ENCODE measurements at regions not wholly inside any gene's neighbourhood (a gene's known extent, or its start where the extent isn't known, plus 50 kb on each side); places are given as distances from the start of the nearest gene placed in this dataset.

- ATAC-seq (ENCODE audit: low FRiP score): no peak
- Histone ChIP-seq H3K4me1 (ENCODE audit: control insufficient read depth in 1 of 2, insufficient read depth in 2 of 2, low read length in 2 of 2) (no peaks in the 10 kb centered on the region), H3K27ac (ENCODE audit: low read depth in 1 of 2, low read length in 2 of 2) (no peak overlapping the region), H3K36me3 (ENCODE audit: control insufficient read depth in 1 of 2, insufficient read depth in 2 of 2, low read length in 1 of 2) (no peaks in the 10 kb centered on the region), H3K9me3 (ENCODE audit: control insufficient read depth, low read length) (peaks cover 13% of the 10 kb centered on the region), H3K27me3 (ENCODE audit: control insufficient read depth in 1 of 2, insufficient read depth in 2 of 2, low read length in 1 of 2) (no peaks in the 10 kb centered on the region), H3K4me3 (ENCODE audit: low read length in 2 of 2) (no peak overlapping the region)
- 71 to 74% methylated on average over 9 of the region's 9 CpGs for WGBS, 2 donors
- no peak for DNase-seq
- intact Hi-C loops (cut with DNase I): no loop called here
Measured at GRCh38 chr2:573025-573424, 104.2 kb downstream of the TMEM18 start.

- ATAC-seq (ENCODE audit: low FRiP score): no peak
Measured at GRCh38 chr2:569681-570080, 107.5 kb downstream of the TMEM18 start.

GRCh38 chr2:568639-569235, 108.5 kb downstream of the TMEM18 start:
- Histone ChIP-seq H3K4me1 (ENCODE audit: control insufficient read depth in 1 of 2, insufficient read depth in 2 of 2, low read length in 2 of 2) (no peaks in the 10 kb centered on the region), H3K9me3 (ENCODE audit: control insufficient read depth, low read length) (peaks cover 4% of the 10 kb centered on the region), H3K27me3 (ENCODE audit: control insufficient read depth in 1 of 2, insufficient read depth in 2 of 2, low read length in 1 of 2) (no peaks in the 10 kb centered on the region), H3K36me3 (ENCODE audit: control insufficient read depth in 1 of 2, insufficient read depth in 2 of 2, low read length in 1 of 2) (no peaks in the 10 kb centered on the region), H3K27ac (ENCODE audit: low read depth in 1 of 2, low read length in 2 of 2) (no peak overlapping the region), H3K4me3 (ENCODE audit: low read length in 2 of 2) (no peak overlapping the region)
- WGBS, 2 donors: 80 to 82% methylated on average over 4 of the region's 4 CpGs
- DNase-seq: no peak
- intact Hi-C loops (cut with DNase I): no loop called here
- no peak for ATAC-seq (ENCODE audit: low FRiP score)

More at GRCh38 chr2:569681-570080, 107.5 kb downstream of the TMEM18 start:
- 72 to 78% methylated on average over 3 of the region's 3 CpGs for WGBS, 2 donors
- DNase-seq: no peak
- H3K4me1 ChIP-seq (ENCODE audit: control insufficient read depth in 1 of 2, insufficient read depth in 2 of 2, low read length in 2 of 2): no peaks in the 10 kb centered on the region
- peaks cover 6% of the 10 kb centered on the region for H3K9me3 ChIP-seq (ENCODE audit: control insufficient read depth, low read length)
- H3K4me3 ChIP-seq (ENCODE audit: low read length in 2 of 2): no peak overlapping the region
- H3K27ac ChIP-seq (ENCODE audit: low read depth in 1 of 2, low read length in 2 of 2): no peak overlapping the region
- H3K36me3 ChIP-seq (ENCODE audit: control insufficient read depth in 1 of 2, insufficient read depth in 2 of 2, low read length in 1 of 2): no peaks in the 10 kb centered on the region
- intact Hi-C loops (cut with DNase I): no loop called here
- H3K27me3 ChIP-seq (ENCODE audit: control insufficient read depth in 1 of 2, insufficient read depth in 2 of 2, low read length in 1 of 2): no peaks in the 10 kb centered on the region

- no peak overlapping the region for H3K4me3 ChIP-seq (ENCODE audit: low read length in 2 of 2)
- H3K4me1 ChIP-seq (ENCODE audit: control insufficient read depth in 1 of 2, insufficient read depth in 2 of 2, low read length in 2 of 2): no peaks in the 10 kb centered on the region
- DNase-seq: peak in 1 of 2 donors; percentile 71
- intact Hi-C loops (cut with DNase I): no loop called here
- H3K27me3 ChIP-seq (ENCODE audit: control insufficient read depth in 1 of 2, insufficient read depth in 2 of 2, low read length in 1 of 2): no peaks in the 10 kb centered on the region
- peak; percentile 76 for ATAC-seq (ENCODE audit: low FRiP score)
- H3K36me3 ChIP-seq (ENCODE audit: control insufficient read depth in 1 of 2, insufficient read depth in 2 of 2, low read length in 1 of 2): no peaks in the 10 kb centered on the region
- peaks cover 2% of the 10 kb centered on the region for H3K9me3 ChIP-seq (ENCODE audit: control insufficient read depth, low read length)
- no peak overlapping the region for H3K27ac ChIP-seq (ENCODE audit: low read depth in 1 of 2, low read length in 2 of 2)
- 29 to 35% methylated on average over 27 of the region's 27 CpGs for WGBS, 2 donors
Measured at GRCh38 chr2:567865-568638, 109.2 kb downstream of the TMEM18 start.

GRCh38 chr2:567496-567864, 109.7 kb downstream of the TMEM18 start:
- intact Hi-C loops (cut with DNase I): no loop called here
- no peaks in the 10 kb centered on the region for H3K4me1 ChIP-seq (ENCODE audit: control insufficient read depth in 1 of 2, insufficient read depth in 2 of 2, low read length in 2 of 2)
- no peaks in the 10 kb centered on the region for H3K27me3 ChIP-seq (ENCODE audit: control insufficient read depth in 1 of 2, insufficient read depth in 2 of 2, low read length in 1 of 2)
- no peaks in the 10 kb centered on the region for H3K36me3 ChIP-seq (ENCODE audit: control insufficient read depth in 1 of 2, insufficient read depth in 2 of 2, low read length in 1 of 2)
- no peak for ATAC-seq (ENCODE audit: low FRiP score)
- DNase-seq: no peak
- 76 to 80% methylated on average over 9 of the region's 9 CpGs for WGBS, 2 donors
- no peak overlapping the region for H3K4me3 ChIP-seq (ENCODE audit: low read length in 2 of 2)
- H3K9me3 ChIP-seq (ENCODE audit: control insufficient read depth, low read length): no peaks in the 10 kb centered on the region
- H3K27ac ChIP-seq (ENCODE audit: low read depth in 1 of 2, low read length in 2 of 2): no peak overlapping the region

GRCh38 chr2:566379-567313, 110.6 kb downstream of the TMEM18 start:
- 89 to 90% methylated on average over 19 of the region's 19 CpGs for WGBS, 2 donors
- no peak for ATAC-seq (ENCODE audit: low FRiP score)
- DNase-seq: no peak
- Histone ChIP-seq H3K9me3 (ENCODE audit: control insufficient read depth, low read length) (no peaks in the 10 kb centered on the region), H3K36me3 (ENCODE audit: control insufficient read depth in 1 of 2, insufficient read depth in 2 of 2, low read length in 1 of 2) (no peaks in the 10 kb centered on the region), H3K4me3 (ENCODE audit: low read length in 2 of 2) (no peak overlapping the region), H3K4me1 (ENCODE audit: control insufficient read depth in 1 of 2, insufficient read depth in 2 of 2, low read length in 2 of 2) (no peaks in the 10 kb centered on the region), H3K27me3 (ENCODE audit: control insufficient read depth in 1 of 2, insufficient read depth in 2 of 2, low read length in 1 of 2) (no peaks in the 10 kb centered on the region), H3K27ac (ENCODE audit: low read depth in 1 of 2, low read length in 2 of 2) (no peak overlapping the region)
- intact Hi-C loops (cut with DNase I): no loop called here

- 89 to 93% methylated on average over 19 of the region's 19 CpGs for WGBS, 2 donors
- Histone ChIP-seq H3K27me3 (ENCODE audit: control insufficient read depth in 1 of 2, insufficient read depth in 2 of 2, low read length in 1 of 2) (no peaks in the 10 kb centered on the region), H3K9me3 (ENCODE audit: control insufficient read depth, low read length) (no peaks in the 10 kb centered on the region), H3K27ac (ENCODE audit: low read depth in 1 of 2, low read length in 2 of 2) (no peak overlapping the region), H3K4me1 (ENCODE audit: control insufficient read depth in 1 of 2, insufficient read depth in 2 of 2, low read length in 2 of 2) (no peaks in the 10 kb centered on the region), H3K4me3 (ENCODE audit: low read length in 2 of 2) (no peak overlapping the region), H3K36me3 (ENCODE audit: control insufficient read depth in 1 of 2, insufficient read depth in 2 of 2, low read length in 1 of 2) (no peaks in the 10 kb centered on the region)
- DNase-seq (no peak), ATAC-seq (ENCODE audit: low FRiP score) (no peak)
- intact Hi-C loops (cut with DNase I): no loop called here
Measured at GRCh38 chr2:564471-565181, 112.6 kb downstream of the TMEM18 start.

GRCh38 chr2:563512-563911, 113.7 kb downstream of the TMEM18 start:
- WGBS, 2 donors: 70 to 78% methylated on average over 10 of the region's 10 CpGs
- Histone ChIP-seq H3K27ac (ENCODE audit: low read depth in 1 of 2, low read length in 2 of 2) (no peak overlapping the region), H3K36me3 (ENCODE audit: control insufficient read depth in 1 of 2, insufficient read depth in 2 of 2, low read length in 1 of 2) (no peaks in the 10 kb centered on the region), H3K4me3 (ENCODE audit: low read length in 2 of 2) (no peak overlapping the region), H3K4me1 (ENCODE audit: control insufficient read depth in 1 of 2, insufficient read depth in 2 of 2, low read length in 2 of 2) (no peaks in the 10 kb centered on the region), H3K9me3 (ENCODE audit: control insufficient read depth, low read length) (no peaks in the 10 kb centered on the region), H3K27me3 (ENCODE audit: control insufficient read depth in 1 of 2, insufficient read depth in 2 of 2, low read length in 1 of 2) (no peaks in the 10 kb centered on the region)
- no peak for DNase-seq
- ATAC-seq (ENCODE audit: low FRiP score): no peak
- intact Hi-C loops (cut with DNase I): no loop called here
